Left forelimb (tissue), 1 donor: ENCODE measurements at regions not wholly inside any gene's neighbourhood (a gene's known extent, or its start where the extent isn't known, plus 50 kb on each side); places are given as distances from the start of the nearest gene placed in this dataset.

ENCODE experiments used
- DNase-seq: peaks from one replicate; pipeline ENCODE4 v3.0.0-alpha.2; 2018; ENCODE audit warnings: low spot score

- no peak for DNase-seq
Observed at GRCh38 chr1:59026472-59026948, 242.7 kb upstream of the JUN start.

DNA sequence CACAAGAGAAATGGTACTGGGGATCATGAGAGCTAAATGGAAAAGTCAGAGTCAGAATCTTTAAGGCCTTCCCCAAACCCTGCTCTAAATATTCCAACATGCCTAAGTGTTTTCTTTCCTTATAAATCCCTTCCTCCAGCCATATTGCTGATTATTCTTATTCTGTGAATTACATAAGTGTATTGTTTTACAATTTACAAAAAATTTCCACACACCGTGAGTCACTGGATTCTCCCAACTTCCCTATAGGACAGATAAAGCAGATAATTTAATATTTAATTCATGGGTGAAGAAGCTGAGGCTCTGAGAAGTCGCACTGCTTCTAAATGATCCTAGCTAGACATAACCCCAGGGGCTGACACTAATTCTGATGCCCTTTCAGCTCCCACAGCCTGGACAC lies 243.3 kb upstream of the JUN start:
- DNase-seq = no peak

GRCh38 chr1:59028048-59028447 lies 244.2 kb upstream of the JUN start:
- no peak for DNase-seq

DNA sequence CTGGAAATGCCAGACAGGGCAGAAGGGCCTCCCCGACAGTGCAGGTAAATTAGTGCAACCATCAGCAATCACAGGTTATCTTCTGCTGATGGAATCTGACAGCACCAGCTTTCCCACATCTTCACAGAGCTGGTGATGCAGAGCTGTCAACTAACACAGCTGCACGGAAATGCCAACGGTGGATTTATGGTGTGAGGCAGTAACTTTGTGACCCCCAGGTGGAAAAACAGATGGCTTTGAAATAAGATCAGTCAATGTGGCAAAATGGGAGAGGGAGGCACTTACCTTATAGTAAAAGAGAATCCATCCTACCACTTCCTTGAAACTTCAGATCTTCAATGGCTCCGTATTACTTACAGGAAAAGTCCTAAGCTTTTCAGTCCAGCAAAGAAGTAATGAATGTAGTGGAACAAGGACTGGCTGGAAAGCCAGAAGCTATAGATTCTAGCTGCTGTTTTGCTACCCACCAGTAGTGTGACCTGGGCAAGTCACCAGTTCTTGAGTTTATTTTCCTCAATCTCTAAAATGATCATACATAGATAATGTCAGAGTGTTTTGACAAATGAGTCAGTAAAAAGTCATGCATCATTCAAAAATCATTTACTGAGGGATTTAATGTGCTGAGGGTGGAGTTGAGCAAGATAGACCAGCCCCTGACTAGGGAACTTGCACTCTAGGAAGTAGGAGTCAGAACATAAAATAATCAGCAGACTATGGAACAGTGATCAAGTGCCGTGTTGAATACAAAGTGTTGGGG lies 245.7 kb upstream of the JUN start:
- no peak for DNase-seq

DNA sequence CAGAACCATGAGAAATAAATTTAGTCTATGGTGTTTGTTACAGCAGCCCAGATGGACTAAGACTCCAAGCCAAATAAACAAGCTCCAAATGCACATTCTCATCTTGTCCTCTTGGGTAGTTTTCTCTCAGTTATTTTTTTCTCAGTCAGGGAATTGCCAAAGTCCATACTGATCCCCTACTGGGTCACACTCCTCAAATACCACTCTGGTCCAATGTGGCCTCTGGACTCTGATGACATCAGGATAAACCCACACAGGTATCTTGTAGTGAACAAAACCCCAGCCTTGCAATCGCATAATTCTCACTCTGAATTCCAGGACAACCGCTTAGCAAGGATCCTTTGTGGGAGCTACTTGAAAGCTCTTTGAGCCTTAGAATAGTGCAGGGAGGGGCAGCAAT lies 248.4 kb upstream of the JUN start:
- no peak for DNase-seq

GRCh38 chr1:59033761-59034160 lies 249.9 kb upstream of the JUN start:
- no peak for DNase-seq

GRCh38 chr1:59034925-59035324 lies 251.1 kb upstream of the JUN start:
- no peak for DNase-seq

DNA sequence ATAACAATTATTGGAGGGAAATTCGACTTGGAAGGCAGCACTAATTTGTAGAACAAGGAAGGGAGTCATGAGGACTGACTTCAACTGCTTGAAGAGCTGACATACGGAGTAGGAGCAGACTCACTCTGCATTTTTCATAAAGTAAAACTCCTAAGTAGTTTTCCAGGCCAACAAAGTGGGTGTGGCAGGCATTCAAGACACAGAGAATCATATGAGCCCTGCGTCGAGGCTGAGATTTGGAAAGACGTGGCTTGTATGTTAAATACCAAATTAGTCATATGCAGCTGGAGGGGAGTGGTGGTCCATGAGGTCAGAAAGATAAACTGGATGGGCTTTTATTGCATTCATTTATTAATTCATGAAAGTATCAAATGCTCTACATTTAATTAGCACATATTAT lies 255.7 kb upstream of the JUN start:
- DNase-seq = no peak

DNA sequence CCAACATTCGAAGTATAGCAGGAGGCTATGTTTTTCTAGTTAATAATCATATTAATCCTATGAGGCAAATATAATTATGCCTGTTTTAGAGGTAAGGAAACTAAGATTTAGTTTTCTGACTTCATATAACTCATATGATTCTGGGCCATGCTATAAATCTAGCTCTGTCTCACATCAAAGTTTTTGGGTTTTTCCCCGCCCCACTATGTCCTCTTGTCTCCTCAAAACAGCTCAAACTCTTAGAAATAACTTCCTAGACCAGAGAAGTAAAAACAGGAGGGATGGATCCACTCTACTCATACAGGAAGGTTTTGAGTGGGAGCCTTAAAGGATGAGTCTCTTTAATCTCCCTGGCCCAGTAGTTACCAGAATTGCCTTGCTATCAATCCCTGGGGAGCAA lies 256.4 kb upstream of the FGGY start:
- DNase-seq = no peak

DNA sequence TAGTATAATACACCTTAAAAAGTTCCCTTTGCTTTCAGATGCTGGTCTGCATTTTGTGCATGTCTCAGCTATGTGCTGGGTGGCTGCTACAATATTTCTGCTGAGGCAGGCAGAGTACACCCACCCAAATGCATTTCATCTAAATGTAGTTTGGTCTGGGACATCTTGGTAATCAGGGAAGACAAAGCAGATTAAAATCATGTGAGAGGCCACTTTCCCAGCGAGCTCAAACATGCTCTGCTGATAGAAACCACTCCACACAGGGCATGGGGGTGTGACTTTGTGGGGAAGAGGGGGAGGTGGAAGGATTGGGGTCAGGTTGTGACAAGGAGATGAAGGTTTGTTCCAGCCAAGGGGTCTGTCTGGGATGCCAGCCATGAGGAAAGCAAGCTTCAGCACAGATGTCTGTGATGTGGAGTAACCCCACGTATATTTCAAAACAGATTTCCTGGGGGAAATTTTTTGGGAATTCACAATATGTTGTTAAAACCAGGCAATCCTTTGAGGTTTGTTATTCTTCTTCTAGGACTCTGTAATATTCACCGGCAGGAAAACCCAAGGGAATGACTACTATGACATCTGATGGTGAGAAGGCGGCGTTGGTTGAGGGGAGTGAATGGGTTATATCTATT lies 255.1 kb upstream of the FGGY start:
- DNase-seq = no peak

- DNase-seq = no peak
Observed at GRCh38 chr1:59043796-59044195, 253.1 kb upstream of the FGGY start.

GRCh38 chr1:59044535-59045121 lies 252.3 kb upstream of the FGGY start:
- no peak for DNase-seq

GRCh38 chr1:59045137-59045536 lies 251.8 kb upstream of the FGGY start:
- no peak for DNase-seq

- no peak for DNase-seq
Observed at GRCh38 chr1:59045636-59046035, 251.3 kb upstream of the FGGY start.

- no peak for DNase-seq
Observed at GRCh38 chr1:59046134-59046533, 250.8 kb upstream of the FGGY start.

- DNase-seq = no peak
Observed at GRCh38 chr1:59046730-59047157, 250.2 kb upstream of the FGGY start.

DNA sequence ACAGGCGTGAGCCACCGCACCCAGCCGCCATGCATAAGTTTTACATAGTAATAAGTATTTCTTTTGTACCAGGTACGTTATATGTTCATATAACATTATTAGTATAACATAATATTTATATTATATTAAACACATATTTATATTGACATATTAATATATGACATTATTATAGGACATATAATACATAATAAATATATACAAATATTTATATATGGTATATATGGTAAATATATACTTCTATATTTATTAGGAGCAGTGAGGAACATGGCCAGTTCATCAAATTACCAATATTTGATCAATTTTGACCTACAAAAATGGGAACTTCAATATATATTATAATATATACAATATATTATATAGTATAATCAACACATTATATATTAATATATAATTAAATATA lies 245.9 kb upstream of the FGGY start:
- DNase-seq = no peak

DNA sequence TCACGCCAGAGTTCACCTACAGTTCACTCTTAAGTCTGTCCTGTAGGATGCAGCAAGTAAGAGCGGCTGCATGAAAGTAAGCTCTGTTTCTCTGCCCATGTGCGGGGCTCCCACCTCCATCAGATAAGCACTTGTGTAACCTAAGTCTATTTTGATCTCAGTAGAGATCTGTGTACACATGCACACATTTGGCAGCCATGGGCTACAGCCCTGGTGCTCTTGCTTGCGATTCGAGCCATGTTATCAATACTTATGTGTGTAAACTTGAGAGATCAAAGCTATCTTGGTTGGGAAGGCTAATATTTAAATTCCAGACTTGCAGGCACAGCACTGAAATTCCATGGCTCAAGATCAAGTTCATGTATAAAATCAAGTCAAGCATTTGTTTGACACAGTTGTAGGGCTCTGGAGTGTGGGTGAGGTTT lies 244.7 kb upstream of the FGGY start:
- no peak for DNase-seq

DNA sequence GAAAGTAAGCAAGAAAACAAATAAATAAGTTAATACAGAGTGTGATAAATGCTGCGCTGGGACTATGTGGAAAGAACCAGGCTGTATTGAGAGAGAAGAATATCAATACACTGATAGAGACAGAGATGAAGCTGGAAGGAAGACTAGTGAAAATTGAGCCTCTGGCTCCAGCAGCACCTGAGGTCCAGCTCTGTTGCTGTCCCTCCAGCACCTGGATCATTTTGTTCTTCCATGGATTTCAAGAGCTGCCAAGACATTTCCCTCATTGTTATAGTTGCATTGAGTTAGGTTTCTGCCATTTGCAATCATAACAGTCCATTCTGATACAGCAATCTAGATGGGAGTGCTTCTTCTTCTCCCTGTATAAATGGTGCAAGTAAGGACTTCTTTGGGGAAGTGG lies 242.7 kb upstream of the FGGY start:
- no peak for DNase-seq

GRCh38 chr1:59055908-59056719 lies 240.8 kb upstream of the FGGY start:
- DNase-seq = no peak

- DNase-seq = peak; percentile 85
Observed at GRCh38 chr1:59057211-59057694, 239.6 kb upstream of the FGGY start.

GRCh38 chr1:59057796-59058195 lies 239.1 kb upstream of the FGGY start:
- DNase-seq = no peak
